ENCODE measurements at regions not wholly inside any gene's neighbourhood (a gene's known extent, or its start where the extent isn't known, plus 50 kb on each side); places are given as distances from the start of the nearest gene placed in this dataset.

DNA sequence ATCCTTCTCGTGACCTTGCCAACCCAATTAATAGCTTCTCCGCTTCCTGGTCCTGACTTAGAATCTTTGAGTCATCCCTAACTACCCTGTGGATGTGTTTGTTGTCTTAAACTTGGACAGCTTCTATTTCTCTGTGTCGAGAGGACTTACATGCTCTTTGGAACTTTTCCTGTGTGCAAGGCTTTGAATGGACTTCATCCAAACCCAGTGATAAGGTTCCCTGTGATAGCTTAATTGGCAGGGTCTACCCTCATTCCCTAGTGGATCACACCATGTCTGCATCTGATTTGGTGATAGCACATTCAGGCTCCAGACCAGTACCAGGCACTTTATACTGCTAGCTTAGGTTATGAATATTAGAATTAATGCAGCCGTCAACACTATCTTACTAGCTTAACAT, 378.2 kb upstream of the KAZN start:
- DNase-seq = no peak

DNA sequence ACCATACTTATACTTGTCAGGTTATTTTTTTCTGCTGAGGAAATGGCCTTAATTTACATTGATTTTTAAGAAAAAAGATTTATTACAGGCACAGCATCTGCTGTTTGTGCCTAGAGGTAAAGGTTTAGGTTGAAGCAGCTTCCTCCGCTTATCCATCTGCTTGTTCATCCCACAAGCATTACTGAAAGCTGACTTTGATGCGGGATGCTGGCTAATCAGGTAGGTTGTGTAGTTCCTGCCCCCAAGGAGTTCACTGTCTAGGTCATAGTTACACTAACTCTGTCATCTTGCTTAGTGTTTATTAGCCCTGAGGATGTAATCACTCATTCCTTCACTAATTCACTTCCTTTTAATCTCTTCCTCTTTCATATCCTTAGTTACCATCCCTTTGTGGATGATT, 377.7 kb upstream of the KAZN start:
- DNase-seq = no peak

DNA sequence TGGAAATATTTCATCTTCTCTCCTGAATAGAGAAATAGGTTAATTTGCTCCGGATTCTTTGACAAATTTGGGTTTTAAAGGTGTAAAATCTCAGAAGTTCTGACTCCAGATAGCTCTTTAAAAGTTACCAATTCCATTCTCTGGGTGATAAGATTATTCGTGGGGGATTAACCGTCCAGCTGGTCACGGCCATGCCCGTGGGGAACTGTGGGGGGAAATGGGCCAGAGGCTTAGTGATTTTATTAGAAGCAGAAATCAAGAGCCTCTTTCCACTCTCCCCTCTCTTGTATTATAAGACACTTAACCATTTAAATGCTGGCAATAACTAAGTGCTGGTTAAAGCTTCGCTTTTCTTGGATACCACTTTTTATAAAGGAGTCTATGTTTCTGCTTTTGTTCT, 376.4 kb upstream of the KAZN start:
- DNase-seq = no peak

DNA sequence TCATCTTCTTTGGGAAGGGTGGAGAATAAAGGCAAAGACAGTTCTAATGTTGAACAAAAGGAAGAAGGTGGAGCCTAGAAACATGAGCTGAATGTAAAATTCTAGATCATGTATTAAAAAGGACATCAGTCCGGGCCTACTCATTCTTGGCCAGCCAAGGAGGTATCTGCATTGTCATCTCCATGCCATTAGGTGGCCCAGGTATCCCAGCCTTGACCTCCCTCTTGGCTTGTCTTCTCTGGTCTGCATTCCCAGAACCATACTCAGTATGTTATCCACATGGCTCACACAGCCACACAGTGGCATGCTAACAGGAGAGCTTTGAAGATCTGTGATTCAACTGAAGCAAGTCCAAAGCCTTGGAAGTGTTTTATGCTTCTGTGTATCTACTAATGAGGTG, 369.8 kb upstream of the KAZN start:
- no peak for DNase-seq

DNA sequence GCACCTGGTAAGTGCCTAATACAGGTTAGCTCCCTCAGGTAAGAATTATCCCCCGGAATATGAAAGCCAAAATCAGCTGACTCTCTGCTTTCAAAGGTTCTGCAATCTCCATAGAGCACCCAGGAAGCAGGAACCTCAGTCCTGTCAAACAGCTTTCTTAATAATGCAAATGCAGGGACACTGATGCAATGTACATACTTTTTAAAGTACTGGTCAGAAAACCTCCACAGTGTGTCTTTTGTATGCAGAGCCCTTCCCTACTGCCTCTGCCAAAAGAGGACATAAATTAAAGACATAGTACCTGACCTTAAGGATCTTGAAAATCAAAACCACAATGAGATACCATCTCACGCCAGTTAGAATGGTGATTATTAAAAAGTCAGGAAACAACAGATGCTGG, 365.0 kb upstream of the KAZN start:
- DNase-seq = no peak

DNA sequence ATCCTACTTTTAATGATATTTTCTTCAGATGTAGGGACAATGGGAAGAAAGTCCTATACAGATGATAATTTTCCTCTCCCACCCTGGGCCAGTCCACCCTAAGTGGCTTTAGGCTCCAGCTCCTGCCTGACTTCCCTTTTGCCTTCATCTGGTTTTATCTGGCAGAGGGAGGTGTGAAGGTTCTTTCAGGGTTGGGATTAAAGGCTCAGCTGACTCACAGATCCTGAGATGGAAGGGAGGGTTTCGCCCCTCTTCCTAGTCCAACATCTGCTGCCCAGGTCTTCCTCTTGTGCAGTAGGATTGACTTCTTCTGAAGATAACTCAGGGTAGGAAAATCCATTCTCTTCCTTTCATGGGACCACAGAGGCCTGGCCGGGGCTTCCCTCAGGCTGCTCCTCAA, 362.4 kb upstream of the KAZN start:
- no peak for DNase-seq

DNA sequence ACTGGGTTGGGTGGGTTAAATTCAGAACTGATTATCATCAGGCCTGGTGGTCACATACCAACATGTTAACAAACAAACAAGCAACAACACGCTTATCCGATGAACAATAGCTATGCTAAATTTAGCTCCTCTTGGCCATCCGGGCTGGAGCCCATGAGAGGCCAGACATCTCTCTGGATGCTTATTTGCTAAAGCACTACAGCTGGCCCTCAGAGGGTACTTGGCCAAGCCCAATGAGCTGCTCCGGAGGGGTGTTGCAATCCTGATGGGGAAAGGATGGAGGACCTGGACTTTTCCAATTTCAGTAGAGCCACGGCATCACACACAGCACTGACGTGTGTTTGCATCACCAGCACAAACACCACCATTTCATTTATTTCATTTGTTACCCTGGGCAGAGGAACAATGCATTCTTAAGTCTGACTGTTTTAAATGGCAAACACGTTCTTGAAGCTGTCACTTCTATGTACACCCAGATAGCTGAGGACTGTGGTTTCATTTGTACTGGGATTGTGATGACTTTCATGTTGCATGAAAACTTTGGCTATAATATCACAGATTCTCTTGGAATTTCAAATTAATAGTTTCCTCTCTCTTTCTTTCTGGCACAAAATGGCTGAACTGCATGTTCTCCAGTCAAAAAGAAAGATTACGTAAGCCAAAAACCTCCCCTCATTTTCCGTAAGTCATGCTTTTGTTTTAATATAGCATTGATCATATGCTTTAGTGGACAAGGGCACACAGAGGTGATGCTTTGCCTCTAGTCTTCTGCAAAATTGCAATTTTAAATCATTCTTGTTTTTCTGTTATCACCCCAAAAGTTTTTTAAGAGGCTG, 359.8 kb upstream of the KAZN start:
- DNase-seq = no peak

DNA sequence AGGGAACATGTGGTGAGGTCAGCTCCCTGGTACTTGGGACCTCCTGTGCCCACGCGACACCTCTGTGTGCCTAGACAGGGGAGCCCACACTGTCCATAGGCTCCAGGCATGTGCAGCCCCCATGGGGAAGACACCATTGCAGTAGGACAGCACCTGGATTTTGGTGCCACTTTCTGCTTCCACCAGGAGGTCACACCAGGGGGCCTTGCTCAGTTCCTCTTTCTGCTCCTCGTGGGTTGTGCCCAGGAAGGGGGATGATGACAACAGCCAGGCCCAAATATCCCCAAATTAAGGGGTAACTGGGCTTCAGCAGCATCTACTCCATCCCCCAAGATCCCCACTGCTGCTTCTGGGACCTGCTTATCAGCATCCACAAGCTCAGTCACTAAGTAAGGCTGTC, 358.2 kb upstream of the KAZN start:
- no peak for DNase-seq

DNA sequence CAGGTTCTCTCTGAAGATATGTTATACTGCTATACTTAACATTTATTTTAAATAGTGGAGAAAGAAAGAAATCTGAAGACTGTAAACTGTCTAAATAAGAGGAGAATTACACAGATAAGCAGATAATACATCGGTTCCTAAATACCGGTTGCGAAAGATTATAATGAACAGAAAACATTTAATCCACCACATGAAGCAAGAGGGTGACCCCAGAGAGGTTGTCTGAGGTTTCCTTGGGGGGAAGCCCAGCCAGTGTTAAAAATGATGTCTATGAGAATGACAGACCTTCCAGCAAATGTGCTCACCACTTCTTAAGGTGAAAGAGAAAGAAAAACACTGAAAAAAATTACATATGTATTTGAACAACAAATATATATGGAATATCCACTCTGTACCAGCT, 356.4 kb upstream of the KAZN start:
- no peak for DNase-seq

DNA sequence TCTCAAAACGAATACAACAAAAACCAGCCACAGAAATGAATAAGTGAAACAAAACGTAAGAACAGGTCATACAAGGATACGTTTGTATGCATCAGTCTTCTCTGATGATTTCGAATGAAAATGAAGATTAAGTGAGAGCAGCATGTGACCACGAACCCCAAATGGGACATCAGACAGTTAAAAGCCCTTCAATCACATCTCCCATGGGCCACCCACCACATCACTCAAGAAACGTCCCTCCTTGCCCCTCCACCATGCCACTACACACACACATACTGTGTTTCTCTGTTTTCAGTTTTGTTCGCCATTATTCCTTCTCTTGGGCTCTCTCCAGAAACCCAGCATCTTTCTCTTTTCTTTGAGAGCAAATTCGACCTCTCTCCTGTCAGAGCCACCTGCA, 355.6 kb upstream of the KAZN start:
- DNase-seq = no peak

DNA sequence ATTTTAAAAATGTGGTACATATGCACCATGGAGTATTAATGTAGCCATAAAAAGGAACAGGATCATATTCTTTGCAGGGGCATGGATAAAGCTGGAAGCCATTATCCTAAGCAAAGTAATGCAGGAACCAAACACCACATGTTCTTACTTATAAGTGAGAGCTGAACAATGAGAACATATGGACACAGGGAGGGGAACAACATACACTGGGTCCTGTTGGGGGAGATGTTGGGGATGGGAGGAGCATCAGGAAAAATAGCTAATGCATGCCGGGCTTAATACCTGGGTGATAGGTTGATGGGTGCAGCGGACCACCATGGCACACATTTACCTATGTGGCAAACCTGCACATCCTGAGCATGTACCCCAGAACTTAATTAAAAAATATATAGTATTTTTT, 352.5 kb upstream of the KAZN start:
- no peak for DNase-seq

DNA sequence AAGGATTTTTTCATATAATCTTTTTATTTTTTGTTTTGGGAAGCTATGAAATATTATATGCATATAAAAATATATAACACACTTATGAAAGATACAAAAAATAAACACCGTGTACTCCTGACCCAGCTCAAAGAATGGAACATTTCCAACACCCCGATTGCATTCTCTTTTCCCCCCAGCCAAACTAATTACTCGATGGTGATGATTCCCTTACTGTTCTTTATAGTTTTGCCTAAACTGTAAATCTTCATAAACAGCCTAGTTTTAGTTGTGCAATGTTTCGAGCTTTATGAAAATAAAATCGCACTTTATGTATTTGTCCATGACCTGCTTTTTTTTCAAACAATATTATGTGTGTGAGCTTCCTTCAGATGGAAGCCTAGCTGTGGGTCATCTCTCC, 352.0 kb upstream of the KAZN start:
- no peak for DNase-seq

DNA sequence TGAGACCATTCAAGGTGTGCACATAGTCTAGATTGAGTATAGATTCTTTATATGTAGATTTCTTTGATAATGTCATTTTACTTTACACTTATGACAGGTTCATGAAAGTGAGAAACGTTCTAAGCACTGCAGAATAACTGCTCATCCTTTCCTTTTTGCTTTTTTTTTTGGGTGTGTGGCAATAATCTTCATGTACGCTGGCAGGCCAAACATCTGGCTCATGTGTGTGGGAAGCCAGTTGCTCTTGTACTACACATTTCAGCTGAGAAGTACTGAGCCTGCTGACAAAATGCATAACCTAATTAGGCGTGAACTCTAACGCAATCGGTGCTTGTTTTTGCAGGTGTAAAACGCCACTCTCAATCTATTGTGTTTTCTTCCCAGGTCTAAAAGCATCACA, 350.8 kb upstream of the KAZN start:
- no peak for DNase-seq

DNA sequence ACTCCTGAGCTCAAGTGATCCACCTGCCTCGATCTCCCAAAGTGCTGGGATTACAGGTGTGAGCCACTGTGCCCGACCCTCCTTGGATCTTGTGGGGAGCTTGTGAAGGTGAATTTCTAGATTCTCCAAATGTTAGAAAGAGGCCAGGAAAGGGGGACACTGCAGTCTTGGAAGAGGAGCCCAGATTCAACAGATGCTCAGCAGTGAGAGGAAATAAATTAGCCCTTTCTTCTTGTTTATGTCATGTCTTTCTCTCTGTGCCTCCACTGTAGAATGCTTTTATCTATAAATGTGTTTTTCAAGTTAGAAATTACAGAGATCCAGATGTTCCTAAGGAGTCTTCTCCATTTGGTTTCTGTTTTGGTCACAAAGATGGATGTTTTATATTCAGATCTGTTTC, 346.6 kb upstream of the KAZN start:
- DNase-seq = no peak

DNA sequence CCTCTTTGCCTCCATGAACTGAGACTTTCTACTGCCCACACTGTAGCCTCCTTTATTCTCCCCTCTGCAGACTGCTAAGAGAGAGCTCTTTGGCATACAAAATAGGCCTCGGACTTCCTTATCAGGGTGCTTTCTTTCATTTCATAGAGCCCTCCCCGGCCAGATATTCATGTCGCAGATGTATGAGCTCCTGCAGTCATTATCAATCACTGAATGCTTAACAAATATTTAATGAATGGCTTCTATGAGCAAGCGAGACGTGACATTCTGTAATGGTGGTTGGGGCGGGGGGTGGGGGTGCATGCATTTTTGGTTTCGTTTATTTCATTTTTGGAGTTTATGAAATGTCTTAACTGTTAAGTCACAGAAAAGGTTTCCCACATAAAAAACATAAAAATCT, 344.8 kb upstream of the KAZN start:
- DNase-seq = no peak

DNA sequence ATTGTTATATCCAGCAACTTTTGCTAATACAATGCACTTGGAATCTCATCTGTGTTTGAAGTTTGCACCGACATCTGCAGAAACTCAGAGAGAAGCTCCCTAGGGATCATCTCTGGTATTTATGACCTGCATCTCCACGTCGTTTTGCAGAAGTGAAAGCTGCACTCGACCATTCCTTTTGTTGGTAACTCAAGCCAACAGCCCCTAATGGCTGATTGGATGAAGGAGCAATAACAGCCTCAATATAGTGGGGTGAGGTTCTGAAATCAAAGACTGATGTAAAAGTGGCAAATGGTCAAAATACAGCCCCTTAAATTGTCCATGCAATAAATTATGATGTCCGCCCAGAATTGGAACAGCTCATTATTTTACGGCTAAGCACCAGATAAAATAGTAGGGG, 344.2 kb upstream of the KAZN start:
- DNase-seq = no peak

DNA sequence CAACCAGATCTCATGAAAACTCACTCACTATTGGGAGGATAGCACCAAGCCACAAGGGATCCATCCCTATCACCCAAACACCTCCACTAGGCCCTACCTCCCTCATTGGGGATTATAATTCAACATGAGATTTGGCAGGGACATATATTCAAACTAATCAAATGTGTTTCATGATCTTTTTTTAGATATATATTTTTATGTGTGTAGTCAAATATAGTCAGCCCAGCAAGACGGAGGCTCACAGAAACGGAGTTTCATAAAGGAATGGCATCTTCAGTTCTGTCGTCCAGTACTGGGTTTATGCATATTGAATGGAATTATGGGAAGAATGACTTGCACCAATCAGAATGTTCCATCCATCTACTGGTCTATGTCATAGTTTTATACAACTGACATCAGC, 343.3 kb upstream of the KAZN start:
- no peak for DNase-seq

DNA sequence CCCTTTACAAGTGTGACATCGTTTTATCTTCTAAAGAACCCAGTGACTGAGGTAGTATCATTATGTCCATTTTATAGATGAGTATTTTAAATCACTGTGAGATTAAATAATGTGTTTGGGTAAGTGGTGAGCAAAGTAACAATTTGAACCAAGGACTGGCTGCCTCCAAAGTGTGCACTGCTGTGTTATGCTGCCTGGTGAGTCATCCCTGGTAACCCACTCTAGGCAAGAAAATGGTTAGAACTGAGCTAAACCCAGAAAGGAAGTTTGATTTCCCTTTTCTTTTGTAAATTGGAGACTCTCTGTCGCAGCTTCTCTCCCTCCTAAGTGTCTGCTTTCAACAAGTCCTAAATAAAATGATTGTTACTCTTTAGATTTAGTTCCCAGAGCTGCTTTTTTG, 342.8 kb upstream of the KAZN start:
- DNase-seq = no peak

DNA sequence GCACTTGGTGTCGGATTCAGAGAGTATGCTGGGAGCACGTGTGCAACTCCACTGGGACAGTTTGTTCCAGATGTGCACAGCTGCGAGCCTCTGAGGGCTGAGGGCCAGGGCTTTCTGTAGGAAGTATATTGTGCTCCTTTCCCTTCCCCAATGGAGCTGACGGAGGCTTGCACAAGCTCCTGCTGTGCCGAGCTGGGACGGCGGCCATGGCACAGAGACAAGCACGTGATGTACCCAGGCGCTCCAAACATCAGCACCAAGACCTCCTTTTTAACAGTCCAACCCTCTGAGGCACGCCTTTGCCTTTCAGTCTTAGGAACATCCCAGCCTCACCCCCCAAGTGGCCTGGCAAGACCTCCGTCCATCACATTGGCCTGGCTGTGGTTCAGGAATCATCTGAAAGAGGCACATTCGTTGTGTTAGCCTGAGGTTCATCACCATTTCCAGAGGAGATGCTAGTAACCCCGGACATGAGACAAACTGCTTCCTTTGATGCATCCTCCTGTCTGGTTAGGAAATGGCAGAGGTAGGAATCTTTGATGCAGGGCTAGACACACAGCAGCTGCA, 339.2 kb upstream of the KAZN start:
- DNase-seq = no peak

DNA sequence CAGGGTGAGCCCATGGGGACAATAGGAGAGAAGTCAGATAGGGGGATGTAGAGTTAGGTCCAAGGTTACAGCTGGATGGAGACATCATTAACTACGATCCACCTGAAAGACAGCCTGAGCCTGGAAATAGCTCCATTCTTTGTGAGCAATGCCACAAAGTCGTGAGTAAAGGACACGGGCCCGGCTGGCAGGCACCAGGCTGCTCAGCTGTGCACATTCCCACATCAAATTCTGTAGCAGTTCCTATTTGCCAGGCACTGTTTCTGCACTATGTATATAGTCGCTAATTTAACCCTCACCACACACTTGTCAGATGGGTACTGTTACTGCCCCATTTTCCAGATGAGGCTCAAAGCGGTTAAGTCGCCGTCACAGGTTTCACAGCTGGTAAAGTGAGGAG, 338.0 kb upstream of the KAZN start:
- no peak for DNase-seq

DNA sequence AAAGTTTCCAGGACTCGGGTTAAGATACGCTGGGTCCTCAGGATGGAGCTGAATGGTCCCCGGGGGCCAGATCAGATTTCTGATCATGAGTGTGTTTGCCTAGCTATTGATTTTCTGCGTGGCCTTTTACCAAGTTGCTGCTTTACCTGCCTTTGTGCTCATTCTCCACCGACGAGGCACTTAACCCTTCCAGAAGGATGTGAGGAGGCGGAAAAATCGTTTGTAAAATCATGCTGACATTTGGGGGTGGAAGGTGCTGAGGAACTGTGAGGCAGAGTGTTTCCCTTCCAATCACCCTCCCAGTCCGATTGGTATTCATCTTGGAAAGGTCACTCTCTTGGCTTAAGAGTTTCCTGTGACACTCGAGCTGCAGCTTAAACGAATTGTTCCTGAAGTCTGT, 337.1 kb upstream of the KAZN start:
- DNase-seq = no peak

DNA sequence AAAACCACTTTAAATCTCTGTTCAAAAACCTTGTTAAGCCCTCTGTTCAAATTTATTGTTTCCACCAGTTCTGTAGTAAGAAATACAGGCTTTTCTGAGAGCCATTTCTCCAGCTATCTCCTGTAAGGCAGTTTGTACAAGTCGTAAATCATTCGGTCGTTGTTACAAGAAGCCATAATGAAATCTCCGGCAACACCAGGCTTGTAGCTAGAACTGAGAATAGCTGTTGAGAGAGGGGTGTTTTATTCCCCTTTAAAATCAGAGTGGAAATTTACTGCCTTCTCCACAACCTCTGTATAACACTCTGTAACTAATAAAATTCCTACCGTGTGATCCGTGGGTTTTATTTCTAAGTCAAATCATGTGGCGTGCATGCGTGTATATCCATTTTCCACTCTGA, 335.8 kb upstream of the KAZN start:
- DNase-seq = no peak

DNA sequence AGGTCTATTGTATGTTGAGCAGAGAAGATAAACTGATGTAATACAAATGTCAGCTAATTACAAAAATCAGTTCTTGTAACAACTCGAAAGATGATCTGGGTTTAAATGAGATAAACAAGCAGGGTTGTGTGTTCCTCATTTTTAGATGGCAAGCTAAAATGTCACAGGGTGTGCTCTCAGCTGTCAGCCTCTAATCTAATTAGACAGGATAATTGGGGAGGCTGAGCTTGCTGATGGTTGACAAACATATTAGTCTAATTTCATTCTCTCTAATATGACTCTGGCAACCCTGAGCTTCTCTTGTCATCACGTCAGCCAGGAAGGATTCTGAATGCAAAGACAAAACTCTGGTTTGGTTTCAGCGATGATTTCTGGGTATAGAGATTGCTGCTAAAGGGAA, 335.3 kb upstream of the KAZN start:
- DNase-seq = no peak

DNA sequence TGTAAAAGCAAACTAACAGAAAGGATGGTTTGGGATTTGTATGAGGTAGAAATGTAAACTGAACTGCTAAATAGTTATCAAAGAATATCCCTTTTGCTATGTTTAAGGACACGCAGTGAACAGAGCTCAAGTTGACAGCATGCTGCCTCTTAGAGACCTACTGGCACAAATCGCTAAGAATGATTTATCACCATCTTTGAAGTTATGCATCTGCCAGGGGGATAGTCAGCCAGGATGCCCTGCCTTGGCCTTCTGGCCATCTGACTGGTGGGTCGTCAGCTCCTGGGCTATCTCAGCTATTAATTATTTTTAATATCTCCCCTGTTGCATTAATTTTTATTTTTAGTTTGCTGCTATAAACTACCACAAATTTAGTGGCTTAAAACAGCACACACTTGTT, 334.8 kb upstream of the KAZN start:
- DNase-seq = no peak

DNA sequence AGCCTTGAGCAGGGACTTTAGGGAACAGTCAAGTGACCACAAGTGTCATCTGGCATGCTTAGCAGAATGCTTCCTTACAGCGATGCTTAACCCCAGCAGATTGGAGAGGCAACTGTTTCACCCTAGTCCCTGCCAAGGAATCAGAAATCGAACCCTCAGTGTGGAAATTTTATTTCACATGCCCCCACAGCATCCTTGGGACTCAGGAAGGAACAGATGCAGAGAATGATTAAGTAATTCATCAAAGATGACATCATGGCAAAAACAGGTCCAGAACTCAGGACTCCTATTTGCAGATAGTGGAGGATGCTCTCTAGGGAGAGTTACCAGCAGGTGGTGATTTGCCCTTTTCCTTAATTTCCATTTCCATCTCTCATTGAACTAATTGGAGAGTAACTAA, 333.0 kb upstream of the KAZN start:
- no peak for DNase-seq
